ENCODE measurements at regions not wholly inside any gene's neighbourhood (a gene's known extent, or its start where the extent isn't known, plus 50 kb on each side); places are given as distances from the start of the nearest gene placed in this dataset.

- H3K4me1 ChIP-seq: no peaks in the 10 kb centered on the region
- no peaks in the 10 kb centered on the region for H3K27me3 ChIP-seq (replicated peaks in 1 of 7)
- WGBS, 5 donors: 61 to 79% (median 71%) methylated on average over 1 of the region's 1 CpG
- H3K36me3 ChIP-seq: no peaks in the 10 kb centered on the region
- no peaks in the 10 kb centered on the region for H3K9me3 ChIP-seq
- intact Hi-C loops (cut with DNase I; ENCODE audit: low total_unique reads): no loop called here
- no peak for DNase-seq
- TF ChIP-seq POLR2AphosphoS5 (IDR thresholded peaks at IDR 0.05): no peak
- TF ChIP-seq, protein P1, sequence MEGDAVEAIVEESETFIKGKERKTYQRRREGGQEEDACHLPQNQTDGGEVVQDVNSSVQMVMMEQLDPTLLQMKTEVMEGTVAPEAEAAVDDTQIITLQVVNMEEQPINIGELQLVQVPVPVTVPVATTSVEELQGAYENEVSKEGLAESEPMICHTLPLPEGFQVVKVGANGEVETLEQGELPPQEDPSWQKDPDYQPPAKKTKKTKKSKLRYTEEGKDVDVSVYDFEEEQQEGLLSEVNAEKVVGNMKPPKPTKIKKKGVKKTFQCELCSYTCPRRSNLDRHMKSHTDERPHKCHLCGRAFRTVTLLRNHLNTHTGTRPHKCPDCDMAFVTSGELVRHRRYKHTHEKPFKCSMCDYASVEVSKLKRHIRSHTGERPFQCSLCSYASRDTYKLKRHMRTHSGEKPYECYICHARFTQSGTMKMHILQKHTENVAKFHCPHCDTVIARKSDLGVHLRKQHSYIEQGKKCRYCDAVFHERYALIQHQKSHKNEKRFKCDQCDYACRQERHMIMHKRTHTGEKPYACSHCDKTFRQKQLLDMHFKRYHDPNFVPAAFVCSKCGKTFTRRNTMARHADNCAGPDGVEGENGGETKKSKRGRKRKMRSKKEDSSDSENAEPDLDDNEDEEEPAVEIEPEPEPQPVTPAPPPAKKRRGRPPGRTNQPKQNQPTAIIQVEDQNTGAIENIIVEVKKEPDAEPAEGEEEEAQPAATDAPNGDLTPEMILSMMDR (IDR thresholded peaks at IDR 0.05 in 8 of 11, conservative IDR thresholded peaks at IDR 0.05 in 3 of 11): no peak
- TF ChIP-seq POLR2A (IDR thresholded peaks at IDR 0.05): no peak
- no peak overlapping the region for H3K4me3 ChIP-seq
- H3K27ac ChIP-seq: no peak overlapping the region
Observed at GRCh38 chr12:78666584-78666983, 198.0 kb upstream of the SYT1 start.

DNA sequence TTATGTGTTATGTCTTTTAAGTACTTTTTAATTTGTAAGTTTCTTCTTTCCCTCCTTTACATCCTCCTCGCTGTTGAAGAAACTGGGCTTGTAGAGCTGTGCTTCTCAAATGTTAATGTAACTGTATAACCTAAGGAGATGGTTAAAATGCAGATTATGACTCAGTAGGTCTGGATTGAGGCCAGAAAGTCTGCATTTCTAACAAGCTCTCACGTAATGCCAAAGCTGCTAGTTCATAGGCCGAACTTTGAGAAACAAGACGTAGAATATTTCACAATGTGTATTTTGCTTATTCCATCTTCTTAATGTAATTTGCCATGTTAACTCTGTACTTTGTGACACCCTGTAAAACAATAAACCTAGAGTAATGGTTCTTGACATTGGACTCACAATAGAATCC, 193.3 kb upstream of the SYT1 start:
- 84 to 94% (median 89%) methylated on average over 4 of the region's 4 CpGs for WGBS, 5 donors
- Histone ChIP-seq H3K27ac (no peak overlapping the region), H3K4me1 (no peaks in the 10 kb centered on the region), H3K4me3 (no peak overlapping the region), H3K9me3 (no peaks in the 10 kb centered on the region), H3K27me3 (replicated peaks in 1 of 7) (no peaks in the 10 kb centered on the region), H3K36me3 (no peaks in the 10 kb centered on the region)
- DNase-seq: no peak
- TF ChIP-seq, protein P1 (IDR thresholded peaks at IDR 0.05 in 8 of 11, conservative IDR thresholded peaks at IDR 0.05 in 3 of 11): no peak
- no peak for TF ChIP-seq POLR2AphosphoS5 (IDR thresholded peaks at IDR 0.05)
- no peak for TF ChIP-seq POLR2A (IDR thresholded peaks at IDR 0.05)
- intact Hi-C loops (cut with DNase I; ENCODE audit: low total_unique reads): no loop called here

- Histone ChIP-seq H3K36me3 (no peaks in the 10 kb centered on the region), H3K4me3 (no peak overlapping the region), H3K27ac (no peak overlapping the region), H3K4me1 (no peaks in the 10 kb centered on the region), H3K27me3 (replicated peaks in 1 of 7) (no peaks in the 10 kb centered on the region), H3K9me3 (no peaks in the 10 kb centered on the region)
- intact Hi-C loops (cut with DNase I; ENCODE audit: low total_unique reads): no loop called here
- TF ChIP-seq, protein P1 (IDR thresholded peaks at IDR 0.05 in 8 of 11, conservative IDR thresholded peaks at IDR 0.05 in 3 of 11): no peak
- TF ChIP-seq POLR2A (IDR thresholded peaks at IDR 0.05) (no peak), POLR2AphosphoS5 (IDR thresholded peaks at IDR 0.05) (no peak)
- DNase-seq: no peak
- WGBS, 5 donors: 86 to 96% (median 90%) methylated on average over 2 of the region's 2 CpGs
Observed at GRCh38 chr12:78672033-78672432, 192.5 kb upstream of the SYT1 start.

DNA sequence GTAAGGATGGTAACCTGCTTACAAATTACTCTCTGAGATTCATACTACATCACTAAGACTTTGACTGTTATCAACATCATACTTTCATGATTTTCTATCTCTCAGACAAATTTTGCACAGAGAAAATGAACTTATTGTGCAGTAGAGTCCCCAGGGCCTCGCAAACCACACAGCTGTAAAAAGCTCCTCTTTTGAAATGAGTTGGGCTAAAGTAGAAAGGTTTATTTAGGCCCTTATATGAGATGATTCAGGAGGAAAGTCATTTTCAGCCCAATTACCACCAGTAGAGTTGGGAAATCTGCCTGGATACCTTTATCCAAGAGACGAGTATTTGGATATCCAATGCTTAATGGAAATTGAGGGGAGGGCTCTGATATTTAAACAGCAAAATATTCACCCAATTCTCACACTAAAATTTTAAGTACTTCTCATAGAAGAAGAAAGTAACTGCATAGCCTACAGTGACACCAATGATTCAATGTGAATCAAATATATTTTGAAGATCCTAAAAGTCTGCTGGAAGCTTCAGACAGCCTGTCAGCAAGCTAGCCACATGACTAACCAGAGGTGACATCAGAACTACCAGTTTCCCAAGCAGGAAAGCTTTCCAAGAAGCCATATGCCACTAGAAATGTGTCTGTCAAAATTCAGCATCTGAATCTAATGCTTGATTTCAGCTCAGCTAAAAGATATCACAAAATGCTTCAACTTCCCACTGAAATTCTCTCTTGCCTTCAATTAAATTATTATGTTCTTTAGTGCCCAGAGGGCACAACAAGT, 190.1 kb upstream of the SYT1 start:
- no peak overlapping the region for H3K27ac ChIP-seq
- intact Hi-C loops (cut with DNase I; ENCODE audit: low total_unique reads): no loop called here
- no peaks in the 10 kb centered on the region for H3K9me3 ChIP-seq
- no peak overlapping the region for H3K4me3 ChIP-seq
- H3K4me1 ChIP-seq: no peaks in the 10 kb centered on the region
- H3K27me3 ChIP-seq (replicated peaks in 1 of 7): no peaks in the 10 kb centered on the region
- DNase-seq: no peak
- TF ChIP-seq, protein P1 (IDR thresholded peaks at IDR 0.05 in 8 of 11, conservative IDR thresholded peaks at IDR 0.05 in 3 of 11): no peak
- no peak for TF ChIP-seq POLR2AphosphoS5 (IDR thresholded peaks at IDR 0.05)
- TF ChIP-seq POLR2A (IDR thresholded peaks at IDR 0.05): no peak
- WGBS, 5 donors: 77 to 84% (median 81%) methylated on average over 2 of the region's 2 CpGs
- H3K36me3 ChIP-seq: no peaks in the 10 kb centered on the region

Data from spleen (tissue), 11 donors.